ENCODE measurements at regions not wholly inside any gene's neighbourhood (a gene's known extent, or its start where the extent isn't known, plus 50 kb on each side); places are given as distances from the start of the nearest gene placed in this dataset.
"Not testable (repeated sequence)": the region's sequence is repeated elsewhere in the genome, so short reads cannot be mapped to it uniquely, and the experiment has no call there.

GRCh38 chrX:557601-558000, 73.0 kb upstream of the SHOX start:
- not testable (repeated sequence) for TF ChIP-seq CTCF, POLR2A (IDR thresholded peaks at IDR 0.05)

All from Peyer's patch (tissue), 4 donors.